GM19438 (cell line): ENCODE measurements at regions not wholly inside any gene's neighbourhood (a gene's known extent, or its start where the extent isn't known, plus 50 kb on each side); places are given as distances from the start of the nearest gene placed in this dataset.

Experiments
- ATAC-seq: cut with Tn5 transposase; IDR thresholded peaks from one replicate; pipeline ENCODE4 v1.9.1; 2021; ENCODE audit warnings: low read depth; ENCODE audit not compliant: unreplicated experiment

DNA sequence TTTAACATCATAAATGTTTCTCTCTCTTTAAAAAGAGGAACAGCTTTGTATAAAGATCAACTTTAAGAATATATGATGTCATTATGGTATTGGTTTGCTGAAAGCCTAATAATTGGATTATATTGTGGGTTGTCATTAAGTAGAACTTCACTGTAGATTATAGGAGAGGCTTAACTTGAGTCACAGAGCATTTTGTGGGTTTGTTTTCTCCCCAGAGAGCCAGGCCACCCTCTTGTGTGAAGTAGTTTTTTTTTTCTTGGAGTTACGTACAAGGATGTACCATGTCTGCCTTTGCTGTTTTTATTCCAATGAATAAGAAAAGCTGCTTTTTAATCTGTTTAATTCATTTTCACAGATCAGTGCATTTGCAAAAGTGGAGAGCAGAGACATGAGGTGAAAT, 354.8 kb upstream of the TBL1XR1 start:
- no peak for ATAC-seq

DNA sequence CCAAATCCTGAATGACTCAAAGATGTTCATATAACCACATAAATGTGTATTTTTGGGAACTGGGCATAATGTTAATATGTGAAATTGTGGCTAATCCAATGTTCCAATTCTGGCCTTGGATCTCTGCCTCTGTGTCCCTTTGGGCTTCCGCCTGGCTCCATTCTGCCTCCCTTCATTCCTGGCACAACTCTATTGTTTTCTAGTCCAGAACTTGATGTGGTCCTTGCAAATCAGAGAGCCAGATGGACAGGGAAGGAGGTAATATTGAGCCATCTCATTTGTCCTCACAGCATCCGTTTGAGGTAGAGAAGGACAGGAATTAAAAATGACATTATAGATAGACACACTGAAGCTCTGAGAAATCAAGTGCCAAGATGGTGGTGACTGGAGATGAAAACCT, 355.7 kb upstream of the TBL1XR1 start:
- no peak for ATAC-seq

DNA sequence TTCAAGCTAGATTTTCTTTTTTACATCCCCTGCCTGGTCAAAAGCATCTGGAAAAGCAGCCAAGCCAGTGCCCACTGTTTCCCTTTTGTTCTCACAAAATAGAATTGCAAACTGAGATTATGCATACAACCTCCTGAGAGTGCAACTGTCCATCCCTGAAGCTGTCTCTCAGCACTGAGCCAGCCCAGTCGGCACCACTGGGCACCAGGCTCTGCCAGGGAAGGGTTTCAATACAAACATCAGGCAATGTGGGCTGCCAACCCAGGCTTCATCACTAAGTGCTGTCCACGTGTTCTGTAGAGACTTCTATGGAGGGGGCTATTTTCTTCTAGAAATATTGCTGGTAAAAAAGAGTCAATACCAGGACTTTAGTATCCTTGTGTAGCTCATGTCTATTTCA, 356.3 kb upstream of the TBL1XR1 start:
- ATAC-seq, result no peak

DNA sequence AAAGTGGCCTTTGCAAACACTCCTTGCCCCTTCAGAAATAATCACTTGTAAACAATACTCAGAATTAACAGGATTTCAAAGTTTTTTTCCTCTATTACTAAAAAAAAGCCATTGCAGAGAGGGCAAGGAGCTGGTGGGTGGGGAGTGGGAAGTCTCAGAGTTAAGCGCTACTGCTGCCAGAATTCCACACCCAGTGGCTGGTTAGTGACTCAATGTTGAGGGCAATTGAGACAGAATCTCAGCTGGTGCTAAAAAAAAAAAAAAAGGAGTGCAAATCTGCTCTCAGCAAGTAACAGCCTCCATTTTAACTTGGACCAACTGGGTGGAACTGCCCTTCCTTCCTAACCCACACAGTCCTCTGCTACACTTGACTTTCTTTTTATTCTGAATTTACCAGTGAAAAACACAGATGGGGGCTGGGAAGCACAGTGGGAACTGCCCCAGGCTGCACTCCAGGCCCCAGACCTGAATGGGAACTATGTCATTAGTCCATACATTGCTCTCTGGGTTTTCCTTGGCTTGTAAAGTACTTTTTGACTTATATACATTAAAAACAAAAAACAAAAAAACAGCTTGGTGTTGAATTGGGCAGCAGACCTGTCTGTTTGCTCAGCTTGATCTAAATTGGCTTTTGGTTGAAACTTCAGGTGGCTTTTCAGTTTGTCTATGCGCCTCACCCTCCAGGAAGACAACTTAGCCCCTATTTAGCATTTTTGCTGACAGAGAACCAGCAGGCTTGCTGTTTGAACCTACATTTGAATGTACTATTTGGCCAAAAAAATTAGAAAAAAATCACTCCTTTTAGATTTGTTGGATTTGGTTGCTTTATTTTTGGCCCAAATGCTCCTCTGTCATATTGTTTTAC, 357.8 kb upstream of the TBL1XR1 start:
- ATAC-seq, result no peak

DNA sequence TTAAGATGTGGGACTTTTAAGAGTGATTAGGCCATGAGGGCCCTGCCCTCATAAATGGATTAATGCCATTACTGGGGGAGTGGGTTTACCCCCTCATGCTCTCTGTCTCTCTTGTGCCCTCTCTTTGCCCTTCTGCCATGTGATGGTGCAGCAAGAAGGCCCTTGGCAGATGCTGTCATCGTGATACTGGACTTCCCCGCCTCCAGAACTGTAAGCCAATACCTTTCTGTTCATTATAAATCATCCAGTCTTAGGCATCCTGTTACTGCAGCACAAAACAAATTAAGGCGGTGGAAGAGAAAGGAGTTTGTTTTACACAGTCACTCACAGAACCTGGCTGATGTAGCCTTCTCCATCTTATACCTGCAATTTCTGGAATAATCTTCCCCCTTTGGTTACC, 360.3 kb upstream of the TBL1XR1 start:
- ATAC-seq, result no peak

DNA sequence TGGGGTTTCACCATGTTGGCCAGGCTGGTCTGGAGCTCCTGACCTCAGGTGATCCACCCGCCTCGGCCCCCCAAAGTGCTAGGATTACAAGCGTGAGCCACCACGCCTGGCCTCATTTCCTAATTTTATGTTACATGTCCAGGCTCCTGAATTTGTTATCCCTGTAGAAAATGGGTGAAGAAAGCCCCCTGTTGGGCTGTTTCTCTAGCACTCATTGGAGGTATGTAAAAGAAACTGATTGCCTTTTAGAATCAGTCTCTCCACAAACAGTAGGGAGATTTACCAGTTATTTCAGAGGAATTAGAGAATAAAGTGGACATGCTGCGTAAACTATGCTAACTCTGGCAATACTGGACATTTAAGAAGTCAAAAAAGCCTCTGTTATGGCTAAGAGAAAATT, 364.1 kb upstream of the TBL1XR1 start:
- no peak for ATAC-seq

DNA sequence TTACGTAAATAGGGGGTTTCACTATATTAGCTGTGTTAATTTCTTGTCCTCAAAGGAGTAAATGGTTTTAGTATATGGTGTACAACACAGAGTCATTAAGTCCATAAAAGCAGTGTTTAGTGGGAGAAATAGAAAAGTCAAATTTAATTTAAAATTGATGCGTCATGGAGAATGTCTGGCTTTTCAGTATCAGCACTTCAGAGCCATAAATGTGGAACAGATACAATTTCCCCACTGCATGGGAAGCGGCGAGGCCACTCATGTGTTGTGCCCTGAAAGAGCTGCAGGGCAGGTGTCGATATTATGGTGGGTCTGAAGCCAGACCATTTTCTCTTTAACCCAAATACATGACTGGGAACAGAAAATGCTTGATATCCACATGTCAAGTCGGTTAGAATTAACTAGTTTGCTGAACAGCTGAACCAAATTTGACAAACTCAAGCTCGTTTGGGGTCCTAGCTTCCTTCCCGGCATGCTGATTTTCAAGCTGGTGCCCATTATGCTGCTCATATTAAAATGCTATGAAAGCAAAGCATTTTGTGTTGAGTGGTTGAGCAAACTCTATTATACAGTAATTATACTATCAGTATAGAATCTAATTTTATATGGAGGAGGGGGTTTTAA, 364.6 kb upstream of the TBL1XR1 start:
- ATAC-seq, result no peak

DNA sequence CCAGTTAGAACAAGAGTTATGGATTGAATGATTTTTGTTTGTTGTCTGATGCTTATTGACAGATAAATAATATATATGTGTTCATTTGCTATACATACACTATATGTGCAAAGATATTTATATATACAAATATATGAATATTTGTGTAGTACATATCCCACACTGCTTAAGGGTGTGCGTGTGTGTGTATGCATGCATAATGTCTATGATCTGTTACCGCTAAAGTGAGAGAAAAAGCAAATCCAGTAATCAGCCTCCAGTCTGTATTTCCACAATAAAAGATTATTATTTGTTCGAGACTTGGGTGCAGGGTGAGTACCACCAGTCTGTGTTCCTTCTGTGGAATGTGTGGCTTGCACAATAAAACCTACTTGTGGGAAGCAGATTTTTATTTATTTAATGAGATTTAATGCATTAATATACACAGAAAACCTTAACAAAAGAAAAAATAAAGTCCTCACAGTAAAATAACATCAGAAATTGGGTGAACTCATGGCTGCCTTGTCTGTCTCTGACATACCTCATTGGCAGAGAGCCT, 366.0 kb upstream of the TBL1XR1 start:
- ATAC-seq, result no peak

DNA sequence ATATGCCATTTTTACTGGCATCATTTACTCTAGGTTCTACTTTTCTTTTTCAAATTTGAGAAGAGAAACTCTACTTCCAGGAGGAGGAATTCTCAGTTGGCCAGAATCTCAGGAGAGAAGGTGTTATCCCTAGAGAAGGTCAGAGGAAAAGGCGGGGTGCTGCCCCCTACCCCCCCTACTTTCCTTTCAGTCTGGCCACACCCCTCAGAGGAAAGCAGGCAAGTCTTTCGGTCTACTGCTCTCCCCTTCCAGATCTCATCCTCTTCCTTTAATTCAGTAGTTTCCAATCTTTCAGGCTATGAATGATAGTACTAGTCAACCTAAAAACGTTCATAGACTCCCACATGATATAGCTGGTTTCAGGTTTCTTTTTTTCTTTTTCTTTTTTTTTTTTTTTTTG, 366.5 kb upstream of the TBL1XR1 start:
- no peak for ATAC-seq

DNA sequence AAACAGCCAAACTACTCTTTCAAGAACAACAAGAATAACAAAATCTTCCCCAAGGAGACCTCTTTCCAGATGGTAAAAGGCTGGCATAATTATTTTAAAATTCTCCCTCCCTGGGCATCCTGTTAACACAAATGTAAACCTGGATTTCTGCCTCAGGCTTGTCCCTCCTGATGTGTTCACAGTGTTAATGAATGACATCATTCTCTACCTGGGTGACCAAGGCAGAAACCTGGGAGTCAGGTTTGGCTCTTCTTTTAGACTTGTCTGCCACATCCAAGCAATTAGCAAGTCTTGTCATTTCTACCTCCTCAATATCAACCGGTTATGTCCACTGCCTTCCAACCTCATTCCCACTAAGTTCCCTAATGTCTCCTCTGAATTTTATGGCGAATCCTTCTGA, 368.7 kb upstream of the TBL1XR1 start:
- ATAC-seq, result no peak

DNA sequence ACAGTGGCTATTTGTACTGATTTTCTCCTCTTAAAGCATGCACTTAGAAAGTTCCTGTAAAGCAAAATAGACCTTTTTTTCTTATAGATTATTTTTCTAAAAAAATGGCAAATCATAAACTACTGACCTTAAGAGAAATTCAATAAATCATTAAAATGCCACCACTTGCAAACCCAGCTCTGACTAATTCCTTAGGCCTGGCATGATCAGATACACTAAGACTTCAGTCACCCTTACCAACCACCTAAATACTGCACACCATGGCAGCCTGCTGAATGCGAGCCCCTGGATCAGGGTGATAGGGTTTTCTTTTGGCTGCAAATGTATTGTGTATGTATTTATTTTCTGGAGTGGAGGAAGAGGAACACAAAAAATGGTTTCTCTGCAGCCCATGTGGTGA, 370.6 kb upstream of the TBL1XR1 start:
- no peak for ATAC-seq

DNA sequence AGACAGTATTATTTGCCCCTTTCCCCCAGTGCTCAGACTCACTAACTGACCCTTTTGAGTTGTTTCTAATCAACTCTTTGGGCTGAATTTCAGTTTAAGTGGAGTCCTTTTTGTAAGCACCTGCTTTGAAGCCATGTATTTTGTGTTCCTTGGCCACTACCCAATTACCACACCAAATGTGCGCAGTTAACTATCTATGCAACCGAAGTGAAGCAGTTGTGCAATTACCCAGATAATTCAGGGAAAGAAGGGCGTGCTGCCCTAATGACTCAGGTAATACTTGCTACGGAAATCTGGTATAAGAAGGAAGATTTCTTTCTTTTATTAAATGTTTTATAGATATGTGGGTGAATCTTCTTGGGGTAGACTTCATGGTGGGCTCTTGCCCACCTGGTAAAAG, 371.9 kb upstream of the TBL1XR1 start:
- no peak for ATAC-seq

DNA sequence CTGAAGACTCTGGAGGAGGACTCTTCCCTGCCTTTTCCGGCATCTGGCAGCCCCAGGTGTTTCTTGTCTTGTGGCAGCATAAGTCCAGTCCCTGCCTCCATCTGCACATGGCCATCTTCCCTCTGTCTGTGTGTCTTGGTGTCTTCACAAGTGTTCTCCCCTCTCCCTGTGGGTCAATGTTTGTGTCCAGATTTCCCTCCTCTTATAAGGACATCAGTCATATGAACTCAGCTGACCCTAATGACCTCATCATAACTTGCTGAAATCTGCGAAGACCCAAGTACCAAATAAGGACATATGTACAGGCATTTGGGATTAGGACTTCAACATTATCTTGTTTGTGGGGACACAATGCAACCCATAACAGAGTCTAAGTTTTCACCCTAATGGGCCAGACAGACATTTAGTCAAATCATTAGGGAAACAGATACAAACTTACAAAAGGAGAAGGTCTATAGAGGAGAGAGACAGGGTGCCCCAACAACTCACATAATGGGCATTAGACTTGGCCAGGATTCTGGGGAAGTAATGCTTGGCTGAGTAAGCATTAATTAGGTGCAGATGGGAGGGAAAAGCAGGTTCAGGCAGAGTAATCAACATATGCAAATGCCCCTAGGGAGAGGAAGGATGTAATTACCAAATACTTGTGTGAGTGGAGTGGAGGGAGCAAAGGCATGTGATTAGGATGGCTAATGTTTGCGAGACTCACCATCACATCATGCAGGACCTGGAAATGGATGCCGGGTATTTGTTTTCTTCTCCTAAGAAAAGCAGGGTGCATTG, 372.8 kb upstream of the TBL1XR1 start:
- ATAC-seq, result no peak

DNA sequence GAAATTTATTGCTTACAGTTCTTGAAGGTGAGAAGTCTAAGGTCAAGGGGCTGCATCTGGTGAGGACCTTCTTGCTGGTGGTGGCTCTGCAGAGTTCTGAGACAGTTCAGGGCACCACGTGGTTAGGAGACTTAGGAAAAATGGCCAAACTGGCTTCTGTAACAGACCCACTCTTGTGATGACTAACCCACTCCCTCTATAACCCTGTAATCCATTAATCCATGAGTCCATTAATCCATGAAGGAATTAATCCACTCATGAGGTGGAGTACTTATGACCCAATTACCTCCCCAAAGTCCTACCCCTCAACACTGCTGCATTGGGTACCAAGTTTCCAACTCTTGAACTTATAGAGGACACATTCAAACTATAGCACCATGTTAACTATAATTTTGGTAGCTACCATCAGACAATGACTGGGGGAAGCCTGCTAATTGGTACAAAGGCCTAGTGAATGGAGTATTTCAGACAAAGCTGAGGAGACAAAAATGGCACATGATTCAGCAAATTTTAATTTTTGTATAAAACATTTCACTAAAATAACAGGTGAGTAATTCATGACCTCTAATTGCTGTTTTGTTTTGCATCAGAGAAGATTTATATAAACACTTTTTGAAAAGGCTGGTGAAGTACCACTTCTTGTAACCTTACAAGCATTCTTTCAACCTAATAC, 374.1 kb upstream of the TBL1XR1 start:
- no peak for ATAC-seq

DNA sequence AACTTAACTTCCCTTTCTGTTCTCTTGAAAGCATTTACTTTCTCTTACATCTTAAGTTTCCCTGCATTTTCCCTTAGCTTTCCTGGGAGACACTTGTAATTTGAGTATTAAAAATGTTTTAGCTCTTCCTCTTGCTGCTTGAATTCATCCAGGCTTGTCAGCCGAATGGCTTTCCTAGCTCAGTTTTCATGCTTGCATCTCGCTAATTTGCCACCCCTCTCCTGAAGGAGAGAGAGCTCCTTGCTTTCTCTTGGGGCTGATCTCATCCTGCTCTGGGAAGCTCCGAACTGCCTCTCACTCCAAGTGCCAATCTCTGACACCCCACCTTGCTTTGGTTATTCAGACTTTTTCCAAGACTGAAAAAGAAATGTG, 374.6 kb upstream of the TBL1XR1 start:
- no peak for ATAC-seq

DNA sequence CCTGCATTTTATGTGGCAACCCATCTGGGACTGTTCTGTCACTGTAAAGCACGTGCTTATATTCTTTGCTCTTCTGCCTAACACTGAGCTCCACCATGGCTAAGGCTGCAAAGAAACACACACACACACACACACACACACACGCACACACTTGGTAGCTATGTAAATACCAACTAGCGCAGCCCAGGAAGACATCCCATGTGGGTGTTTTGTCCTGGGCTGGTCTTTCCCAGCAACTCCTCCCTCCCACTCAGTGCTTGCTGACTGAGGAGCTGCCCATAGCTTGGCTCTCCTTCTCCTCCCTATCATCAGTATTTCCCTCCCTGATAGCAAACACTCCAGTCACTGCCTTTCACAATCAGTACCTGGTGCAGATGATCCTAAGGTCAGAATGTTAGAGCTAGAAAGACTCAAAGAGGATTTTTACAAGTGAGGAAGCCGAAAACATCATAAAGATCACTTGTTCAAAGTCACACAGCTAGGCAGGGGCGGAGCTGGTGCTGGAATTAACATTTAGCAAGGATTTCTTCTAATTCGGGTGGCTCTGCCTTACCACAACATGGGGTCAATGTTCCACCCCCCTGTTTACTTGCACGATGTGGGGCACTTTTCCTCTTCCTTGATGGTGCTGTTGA, 377.1 kb upstream of the TBL1XR1 start:
- no peak for ATAC-seq

DNA sequence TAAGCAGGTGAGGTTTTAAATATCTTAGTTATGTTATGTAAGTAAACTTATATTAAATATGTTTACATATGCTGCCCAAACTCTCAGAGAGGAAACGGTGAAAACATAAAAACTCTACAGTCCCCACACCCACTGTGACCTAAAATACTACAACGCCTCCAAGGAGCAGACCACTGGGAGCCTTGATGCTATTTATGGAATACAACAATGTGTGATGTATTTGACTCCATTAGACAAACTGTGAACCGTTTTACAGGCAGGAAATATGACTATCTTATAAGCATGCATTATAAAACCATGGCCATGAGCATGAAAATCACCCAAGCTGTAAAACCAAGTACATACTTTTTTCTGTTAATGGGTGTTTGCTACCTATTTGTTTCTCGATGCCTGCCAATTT, 379.5 kb upstream of the TBL1XR1 start:
- ATAC-seq, result no peak

DNA sequence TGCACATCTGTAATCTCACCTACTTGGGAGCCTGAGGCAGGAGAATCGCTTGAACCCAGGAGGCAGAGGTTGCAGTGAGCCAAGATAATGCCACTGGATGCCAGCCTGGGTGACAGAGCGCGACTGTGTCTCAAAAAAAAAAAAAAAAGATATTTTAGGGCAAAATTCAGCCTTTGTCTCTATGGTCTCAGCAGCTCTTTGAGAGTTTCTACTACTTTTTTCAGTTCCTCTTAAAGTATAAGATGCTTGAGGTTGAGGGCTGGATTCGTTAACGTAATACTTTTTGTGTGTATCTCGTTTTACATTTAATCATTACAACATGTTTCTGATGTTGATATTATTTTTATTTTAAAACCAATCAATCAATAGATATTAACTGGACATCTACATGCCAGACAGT, 381.2 kb upstream of the TBL1XR1 start:
- ATAC-seq, result peak; percentile 70

DNA sequence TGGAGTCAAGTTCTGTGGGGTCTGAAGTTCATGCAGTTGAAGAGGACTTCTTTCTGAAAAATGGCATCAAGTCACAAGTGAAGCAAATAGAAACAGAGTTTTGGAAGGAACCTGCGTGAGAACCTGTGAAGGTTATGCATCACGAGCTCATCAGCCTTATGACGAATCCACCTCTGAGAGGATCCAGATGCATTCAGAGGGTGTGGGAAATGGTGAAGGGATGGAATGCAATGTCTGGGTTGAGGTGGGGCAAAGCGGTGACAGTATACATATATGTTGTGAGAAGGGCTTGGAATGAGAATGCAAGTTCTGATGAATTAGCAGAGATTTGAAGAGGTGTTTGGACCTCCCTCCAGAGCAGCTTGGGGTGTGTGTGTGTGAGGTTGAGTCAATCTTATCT, 382.1 kb upstream of the TBL1XR1 start:
- ATAC-seq, result no peak

DNA sequence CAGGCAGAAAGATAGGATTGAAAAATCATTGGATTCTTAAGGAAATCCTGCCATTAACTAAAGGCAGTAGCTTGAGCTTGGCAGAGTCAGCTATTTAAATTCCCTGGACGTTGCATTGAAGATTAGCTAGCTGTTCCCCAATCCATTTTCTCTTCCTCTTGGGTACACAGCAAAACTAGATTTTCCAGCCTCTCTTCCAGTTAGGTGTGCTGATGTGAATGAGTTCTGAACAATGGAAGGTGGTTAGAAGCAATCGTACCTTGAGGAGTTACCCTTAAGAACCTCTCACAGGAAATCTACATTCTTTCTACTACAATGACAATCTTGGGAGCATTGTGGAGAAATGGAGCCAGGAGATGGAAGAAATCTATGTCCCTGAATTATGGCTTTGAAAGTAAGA, 383.2 kb upstream of the TBL1XR1 start:
- ATAC-seq, result no peak
